Skeletal muscle cell (primary cell): ENCODE measurements at regions not wholly inside any gene's neighbourhood (a gene's known extent, or its start where the extent isn't known, plus 50 kb on each side); places are given as distances from the start of the nearest gene placed in this dataset.

Source experiments
- DNase-seq: peaks from one replicate; pipeline ENCODE4 v3.0.0-alpha.2; 2010; ENCODE audit warnings: low read depth
- H3K4me3 ChIP-seq: 2 replicates; pipeline ENCODE4 v1.5.1; 2011; ENCODE audit warnings: low read depth, mild to moderate bottlenecking, control low read depth, low read length, moderate library complexity

DNA sequence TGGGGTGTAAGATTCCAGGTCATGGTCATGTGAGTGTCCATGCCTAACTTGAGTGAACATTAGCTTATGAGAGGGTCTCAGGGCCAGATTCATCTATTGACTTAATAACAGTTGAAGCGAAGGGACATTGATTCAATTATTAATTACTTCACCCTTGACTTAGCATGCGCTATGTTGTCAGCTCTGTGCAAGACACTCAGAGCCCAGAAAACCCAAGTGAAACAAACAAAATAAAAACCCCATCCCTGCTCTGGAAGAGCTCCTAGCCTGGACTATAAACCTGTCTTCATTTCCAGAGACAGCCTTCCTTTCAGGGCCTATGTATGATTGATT is 66.0 kb upstream of the TNS3 start:
- H3K4me3 ChIP-seq, result no peak overlapping the region
- no peak for DNase-seq

DNA sequence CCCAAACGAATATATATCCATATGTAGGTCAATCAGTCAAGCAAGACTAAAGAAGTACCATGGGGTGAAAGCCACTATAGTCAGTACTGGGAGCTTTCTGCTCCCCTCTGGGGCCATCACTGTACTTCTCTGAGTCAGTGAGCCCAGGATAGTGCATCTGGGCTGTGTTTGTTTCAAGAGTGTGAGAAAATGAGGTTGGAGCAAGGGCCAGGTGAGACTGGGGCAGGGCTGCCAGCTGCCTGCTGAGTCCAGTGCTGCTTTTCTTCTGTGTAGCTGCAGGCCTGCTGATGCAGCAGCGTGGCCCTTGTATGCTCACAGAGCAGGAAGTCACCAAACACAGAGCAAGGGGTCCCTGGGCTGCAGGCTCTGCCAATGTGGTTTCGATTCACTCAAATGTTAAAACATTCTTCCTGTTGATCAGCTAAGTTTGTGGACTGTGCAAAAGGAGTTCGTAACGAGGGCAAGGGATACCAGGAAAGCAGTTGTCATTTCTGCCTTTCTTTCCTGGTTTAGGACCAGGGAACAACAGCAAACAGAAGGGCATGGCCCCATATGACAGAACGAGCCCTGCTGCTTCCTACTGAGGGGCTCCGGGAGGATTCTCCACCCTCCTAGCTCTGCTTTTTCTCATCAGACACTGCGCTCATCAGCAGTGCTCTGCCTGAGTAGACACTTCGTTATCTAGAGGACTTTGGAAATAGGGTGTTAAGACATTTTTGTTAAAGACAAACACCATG is 65.4 kb upstream of the TNS3 start:
- DNase-seq, result no peak
- no peak overlapping the region for H3K4me3 ChIP-seq

DNA sequence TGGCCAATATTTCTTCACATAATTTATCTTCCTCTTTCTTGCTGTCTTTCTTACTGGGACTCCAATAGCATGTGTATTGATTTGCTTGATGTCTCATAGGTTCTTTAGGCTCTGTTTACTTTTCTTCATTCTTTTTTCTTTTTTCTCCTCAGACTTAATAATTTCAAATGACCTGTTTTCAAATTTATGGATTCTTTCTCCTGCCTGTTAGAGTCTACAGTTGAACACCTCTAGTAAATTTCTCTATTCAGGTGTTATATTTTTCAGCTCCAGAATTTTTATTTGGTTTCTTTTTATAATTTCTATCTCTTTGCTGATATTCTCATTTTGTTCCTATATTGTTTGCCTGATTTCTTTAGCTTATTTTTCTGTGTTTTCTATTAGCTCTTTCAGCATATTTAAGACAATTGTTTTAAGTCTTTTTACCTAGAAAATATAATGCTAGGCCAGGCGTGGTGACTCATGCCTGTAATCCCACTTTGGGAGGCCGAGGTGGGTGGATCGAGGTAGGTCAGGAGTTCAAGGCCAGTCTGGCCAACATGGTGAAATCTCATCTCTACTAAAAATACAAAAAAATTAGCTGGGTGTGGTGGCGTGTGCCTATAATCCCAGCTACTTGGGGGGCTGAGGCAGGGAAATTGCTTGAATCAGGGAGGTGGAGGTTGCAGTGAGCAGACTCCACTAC is 61.9 kb upstream of the TNS3 start:
- H3K4me3 ChIP-seq, result no peak overlapping the region
- DNase-seq, result no peak

DNA sequence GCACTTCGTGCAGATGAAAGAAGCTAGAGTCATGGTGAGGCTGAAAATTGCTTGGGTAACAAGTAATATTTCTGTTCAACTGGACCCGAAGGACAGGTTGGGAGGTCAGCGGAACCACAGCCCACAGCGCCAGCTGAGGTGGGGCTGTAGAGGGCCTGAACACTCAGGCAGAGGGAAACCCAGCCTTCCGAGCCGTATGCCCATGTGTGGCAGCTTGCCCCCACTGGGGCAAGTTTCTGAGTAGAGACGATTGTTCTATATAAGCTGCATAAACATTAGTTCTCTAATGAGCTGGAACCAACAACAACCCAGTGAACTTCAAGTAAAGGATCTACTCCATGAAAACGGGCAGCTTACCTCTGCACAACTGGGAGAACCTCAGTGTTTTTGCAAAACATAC is 58.4 kb upstream of the TNS3 start:
- DNase-seq, result no peak

DNA sequence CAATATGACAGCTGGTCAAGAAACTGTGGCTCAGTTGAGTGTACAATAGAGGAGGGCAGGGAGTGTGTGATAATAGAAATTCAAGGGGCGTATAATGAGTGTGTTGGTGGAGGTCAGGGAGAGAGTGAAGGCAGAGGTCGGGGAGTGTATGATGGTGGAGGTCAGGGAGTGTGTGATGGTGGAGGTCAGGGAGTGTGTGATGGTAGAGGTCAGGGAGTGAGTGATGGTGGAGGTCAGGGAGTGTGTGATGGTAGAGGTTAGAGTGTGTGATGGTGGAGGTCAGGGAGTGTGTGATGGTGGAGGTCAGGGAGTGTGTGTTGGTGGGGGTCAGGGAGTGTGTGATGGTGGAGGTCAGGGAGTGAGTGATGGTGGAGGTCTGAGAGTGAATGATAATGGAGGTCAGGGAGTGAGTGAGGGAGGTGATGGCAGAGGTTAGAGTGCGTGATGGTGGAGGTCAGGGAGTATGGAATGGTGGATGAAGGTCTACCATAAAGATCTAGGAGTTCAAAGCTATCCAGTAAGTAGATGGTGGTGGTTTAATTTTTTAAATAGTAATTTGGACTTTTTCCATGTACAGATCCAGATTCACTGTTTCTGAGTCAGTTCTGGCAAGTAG is 57.7 kb upstream of the TNS3 start:
- no peak overlapping the region for H3K4me3 ChIP-seq
- DNase-seq, result no peak

More for the DNA sequence above, 58.4 kb upstream of the TNS3 start:
- H3K4me3 ChIP-seq, result no peak overlapping the region

DNA sequence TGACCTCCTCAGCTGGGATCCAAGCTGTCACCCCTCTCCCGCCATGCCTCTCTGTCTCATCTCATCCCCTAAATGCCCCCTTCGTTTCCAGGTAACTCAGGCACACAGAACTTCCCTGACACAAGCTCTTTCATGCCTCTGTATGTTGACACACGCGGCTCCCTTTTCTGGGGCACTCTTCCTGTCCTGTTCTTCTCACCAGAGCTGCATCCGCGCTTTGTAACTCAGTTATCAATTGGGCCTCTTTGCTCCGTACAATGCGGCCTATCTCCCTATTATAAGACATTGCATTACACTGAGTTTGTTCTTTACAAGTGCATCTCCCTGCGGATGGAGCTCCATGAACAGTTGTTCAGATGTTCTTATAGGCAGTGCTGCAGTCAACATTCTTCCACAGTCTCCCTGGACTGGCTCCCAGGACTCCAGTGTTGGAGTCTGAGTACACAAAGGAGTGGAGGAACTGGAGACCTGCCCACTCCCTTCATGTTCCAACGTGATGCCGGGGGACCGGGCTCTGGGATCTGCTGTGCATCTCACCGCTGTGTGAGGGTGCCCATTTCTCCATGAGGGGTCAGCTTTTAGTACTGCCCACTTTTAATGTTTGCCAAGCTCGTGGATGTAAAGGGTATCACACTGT is 56.9 kb upstream of the TNS3 start:
- no peak for DNase-seq
- no peak overlapping the region for H3K4me3 ChIP-seq

DNA sequence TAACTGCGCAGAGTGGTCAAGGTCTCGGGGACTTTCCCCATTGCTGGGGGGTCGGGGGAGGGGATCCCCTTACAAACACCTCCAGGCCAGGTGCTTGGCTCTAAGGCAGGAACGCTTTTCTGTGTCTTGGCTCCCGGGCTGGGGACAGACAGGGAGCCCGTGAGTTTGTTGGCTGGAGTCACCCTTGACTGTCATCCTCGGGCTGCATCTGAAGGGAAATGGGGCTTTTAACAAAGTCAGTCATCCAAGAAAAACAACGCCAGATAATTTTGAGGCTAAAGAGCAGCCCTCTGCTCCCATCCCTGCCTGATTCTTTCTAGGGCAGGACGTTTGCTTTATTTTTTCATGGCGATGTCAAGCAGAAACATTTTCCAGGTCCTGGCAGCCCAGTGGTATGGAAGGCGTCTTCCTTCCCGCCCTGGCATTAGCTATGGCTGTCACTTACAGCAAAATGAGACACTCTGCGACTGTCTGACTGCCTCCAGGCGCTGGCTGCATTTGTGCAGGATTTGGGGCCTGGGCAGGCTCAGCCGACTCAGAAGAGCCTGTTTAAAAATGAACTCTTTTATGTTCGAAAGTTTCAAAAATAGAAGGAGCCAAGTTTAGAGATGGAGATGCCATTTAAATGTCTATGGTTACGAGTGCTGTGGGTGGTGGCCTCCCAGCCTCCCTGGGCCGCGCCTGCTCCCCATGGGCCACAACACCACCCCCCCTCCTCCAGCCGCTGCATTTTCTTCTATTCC is 54.7 kb upstream of the TNS3 start:
- H3K4me3 ChIP-seq, result no peak overlapping the region
- no peak for DNase-seq

DNA sequence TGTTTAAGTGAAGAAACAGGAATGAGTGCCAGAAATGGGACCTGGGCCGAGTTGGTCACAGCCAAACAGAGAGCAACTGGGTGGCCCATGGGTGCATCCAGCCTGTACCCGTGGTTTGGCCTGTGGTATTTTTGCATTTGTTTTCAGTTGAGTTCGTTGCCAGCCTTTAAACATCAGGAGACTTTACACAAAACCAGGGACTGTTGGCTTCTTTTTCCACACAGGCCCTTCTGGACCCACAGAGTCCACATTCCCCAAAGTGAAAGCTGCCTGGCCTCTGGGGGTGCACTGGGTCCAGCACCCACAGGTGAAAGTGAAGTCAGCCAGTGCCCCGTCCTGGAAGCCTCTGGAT is 54.1 kb upstream of the TNS3 start:
- no peak overlapping the region for H3K4me3 ChIP-seq
- DNase-seq, result no peak

DNA sequence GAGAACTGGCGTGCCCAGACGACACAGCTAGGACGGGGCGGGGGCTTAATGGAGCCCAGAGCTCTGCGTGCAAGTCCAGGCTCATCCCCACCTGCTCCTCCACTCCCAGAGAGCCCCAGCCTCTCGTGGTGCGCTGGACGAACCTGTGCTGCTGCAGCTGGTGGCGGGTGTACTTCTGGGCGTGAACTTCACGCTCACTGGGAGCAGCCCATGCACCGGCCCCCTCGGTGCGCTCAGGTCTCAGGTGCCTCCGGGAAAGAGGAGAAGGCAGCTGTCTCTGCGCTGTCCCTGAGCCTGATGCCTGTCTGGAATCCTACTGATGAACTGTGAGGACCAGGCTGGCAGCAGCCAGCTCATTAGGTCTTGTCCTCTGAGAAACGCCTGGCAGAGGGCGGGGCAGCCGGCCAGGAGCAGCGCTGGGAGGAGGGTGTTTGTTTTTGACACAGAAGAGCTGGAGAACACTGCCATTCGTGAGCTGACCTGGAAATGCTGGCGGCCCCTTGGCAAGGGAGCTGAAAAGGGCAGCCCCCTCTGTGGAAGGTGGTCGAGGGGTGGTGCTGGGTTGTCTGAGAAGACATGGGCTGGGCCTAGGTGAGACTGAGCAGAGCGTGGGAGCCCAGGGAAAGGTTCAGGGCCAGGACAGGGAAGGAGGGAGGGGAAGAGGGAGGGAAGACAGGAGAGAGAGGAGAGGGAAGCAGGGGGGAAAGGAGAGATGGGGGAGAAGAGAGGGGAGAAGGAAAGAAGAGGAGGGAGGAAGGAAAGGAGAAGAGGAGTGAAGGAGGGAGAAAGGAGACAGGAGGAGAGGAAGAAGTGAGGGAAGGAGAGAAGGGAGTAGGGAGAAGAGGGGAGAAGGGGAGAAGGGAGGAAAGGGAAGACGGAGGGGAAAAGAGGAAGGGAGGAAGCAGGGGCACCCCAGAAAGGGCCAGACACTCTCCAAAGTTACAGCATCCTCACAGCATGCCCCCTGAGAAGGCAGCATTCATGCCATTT is 53.5 kb upstream of the TNS3 start:
- no peak overlapping the region for H3K4me3 ChIP-seq
- no peak for DNase-seq

DNA sequence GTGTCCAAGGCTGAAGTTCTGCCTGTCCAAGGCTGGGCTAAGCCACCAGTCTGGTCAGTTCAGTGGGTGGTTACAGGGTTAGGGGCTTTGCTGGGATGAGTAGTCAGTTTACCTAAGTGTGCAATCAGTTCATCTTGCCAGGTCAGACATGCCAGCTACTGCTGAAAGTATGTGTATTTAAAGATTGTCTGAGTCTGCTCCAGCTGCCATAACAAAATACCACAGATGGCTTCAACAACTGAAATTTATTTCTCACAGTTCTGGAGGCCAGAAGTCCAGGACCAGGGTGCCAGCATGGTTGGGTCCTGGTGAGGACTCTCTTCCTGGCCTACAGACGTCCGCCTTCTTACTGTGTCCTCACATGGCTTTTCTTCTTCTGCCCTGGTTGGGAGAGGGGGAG is 52.4 kb upstream of the TNS3 start:
- no peak for DNase-seq
- no peak overlapping the region for H3K4me3 ChIP-seq

DNA sequence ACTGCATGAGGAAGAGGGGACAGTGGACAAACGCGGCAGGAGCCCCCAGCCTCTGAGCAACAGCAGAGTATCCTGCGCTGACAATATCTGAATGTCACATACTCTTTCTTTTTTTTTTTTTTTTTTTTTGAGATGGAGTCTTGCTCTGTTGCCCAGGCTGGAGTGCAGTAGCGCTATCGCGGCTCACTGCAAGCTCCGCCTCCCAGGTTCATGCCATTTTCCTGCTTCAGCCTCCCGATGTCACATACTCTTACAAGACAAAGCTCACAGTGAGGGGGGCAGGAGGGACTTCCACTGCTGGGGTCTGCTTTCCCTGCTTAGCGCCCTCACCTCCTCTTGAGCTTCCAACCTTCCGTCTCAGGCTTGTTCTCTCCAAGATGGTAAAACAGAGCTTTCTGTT is 51.2 kb upstream of the TNS3 start:
- H3K4me3 ChIP-seq, result no peak overlapping the region
- no peak for DNase-seq
